Body of pancreas (tissue), 4 donors: ENCODE measurements at regions not wholly inside any gene's neighbourhood (a gene's known extent, or its start where the extent isn't known, plus 50 kb on each side); places are given as distances from the start of the nearest gene placed in this dataset.

ENCODE experiments used
- ATAC-seq: fragments of 150-250 bp; one replicate; pipeline ENCODE4 v1.9.1; 2016
- DNase-seq, 4 donors: peaks; one replicate each; pipeline ENCODE4 v3.0.0-alpha.2; 2019
- H3K27ac ChIP-seq, 4 donors: fragments of 200-600 bp; sonication (generic); 1 replicate in 3 of 4; 2 replicates in 1 of 4; pipeline versions ENCODE4 v1.5.1 to v1.6.1; 2016 to 2019; ENCODE audit warnings: mild to moderate bottlenecking in 1 of 4, mixed read lengths in 1 of 4, moderate library complexity in 1 of 4
- H3K27me3 ChIP-seq, 2 donors: fragments of 200-600 bp; sonication (generic); one replicate each; pipeline ENCODE4 v1.6.0; 2016; ENCODE audit warnings: mild to moderate bottlenecking in 1 of 2
- H3K36me3 ChIP-seq, 2 donors: fragments of 200-600 bp; sonication (generic); replicated peaks in 1 of 2; 2 replicates each; pipeline ENCODE4 v1.5.1; 2016; ENCODE audit warnings: low read depth in 2 of 2; ENCODE audit not compliant: insufficient read depth in 1 of 2
- H3K4me1 ChIP-seq: fragments of 200-600 bp; sonication (generic); one replicate; pipeline ENCODE4 v1.6.0; 2016
- H3K4me3 ChIP-seq, 2 donors: fragments of 200-600 bp; sonication (generic); 1 replicate in 1 of 2; 2 replicates in 1 of 2; pipeline ENCODE4 v1.5.1; 2016 to 2019
- H3K9me3 ChIP-seq, 3 donors: fragments of 200-600 bp; sonication (generic); 1 replicate in 2 of 3; 2 replicates in 1 of 3; pipeline ENCODE4 v1.5.1; 2016
- CTCF ChIP-seq, 7 experiments: fragments of 450-650 bp in 4 of 7; fragments of 200-600 bp in 3 of 7; sonication (generic) in 3 of 7; IDR thresholded peaks; one replicate each; pipeline ENCODE4 v1.5.1; 2016 to 2019; ENCODE audit warnings: antibody characterized with exemption in 7 of 7
- POLR2A ChIP-seq, 3 donors: fragments of 450-650 bp; IDR thresholded peaks; one replicate each; pipeline ENCODE4 v1.6.1; 2016; ENCODE audit warnings: antibody characterized with exemption in 3 of 3, mild to moderate bottlenecking in 2 of 3
- WGBS, 2 donors: methylation state at CpG; one replicate each; pipeline ENCODE4 v1.1.5; 2017; 5-methylcytosine and 5-hydroxymethylcytosine counted together
- intact Hi-C: fragments of 100-400 bp; cut with DNase I; formaldehyde crosslinking; loops from one replicate; pipeline ENCODE4 v1.15.1; 2023

GRCh38 chr20:62535964-62536363, 60.2 kb upstream of the GATA5 start:
- Histone ChIP-seq H3K27ac (no peak overlapping the region), H3K9me3 (no peaks in the 10 kb centered on the region), H3K36me3 (no peaks in the 10 kb centered on the region), H3K27me3 (peaks cover 0 to 11% of the 10 kb centered on the region in 2 donors), H3K4me3 (no peak overlapping the region), H3K4me1 (no peaks in the 10 kb centered on the region)
- DNase-seq (no peak), ATAC-seq (no peak)
- 66% methylated on average over 12 of the region's 12 CpGs; no CpG with 5 or more reads in 1 of the 2 donors for WGBS, 2 donors
- intact Hi-C loops: no loop called here
- TF ChIP-seq CTCF (IDR thresholded peaks at IDR 0.05): no peak
- TF ChIP-seq POLR2A (IDR thresholded peaks at IDR 0.05): no peak

DNA sequence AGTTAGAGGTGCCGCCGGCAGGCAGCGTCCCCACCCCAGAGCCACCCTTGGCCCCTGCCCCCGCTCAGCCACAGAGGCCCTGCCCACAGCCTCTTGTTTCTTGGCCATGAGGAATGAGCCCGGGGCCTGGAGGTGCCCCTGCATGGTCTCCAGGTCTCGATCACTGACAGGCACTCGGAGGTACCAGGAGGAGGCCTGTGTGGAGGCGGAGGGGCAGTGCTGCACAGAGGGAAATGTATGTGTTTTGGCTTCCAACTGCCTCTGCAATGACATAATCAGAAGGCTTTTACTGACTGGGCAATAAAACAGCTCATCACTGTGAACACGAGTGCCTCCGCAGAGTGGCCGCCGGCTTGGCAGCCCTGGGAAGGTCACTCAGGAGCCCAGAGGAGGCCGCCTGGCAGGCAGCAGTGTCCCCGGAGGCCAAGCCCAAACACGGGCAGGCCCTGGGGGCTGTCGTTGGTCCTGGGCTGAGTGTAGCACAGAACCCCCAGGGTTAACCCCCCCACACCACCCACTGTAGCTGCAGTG, 61.1 kb upstream of the GATA5 start:
- intact Hi-C loops: no loop called here
- H3K4me1 ChIP-seq: no peaks in the 10 kb centered on the region
- no peaks in the 10 kb centered on the region for H3K9me3 ChIP-seq
- no peak for ATAC-seq
- H3K4me3 ChIP-seq: no peak overlapping the region
- no peak for TF ChIP-seq CTCF (IDR thresholded peaks at IDR 0.05)
- no peak for TF ChIP-seq POLR2A (IDR thresholded peaks at IDR 0.05)
- DNase-seq: no peak
- H3K36me3 ChIP-seq: no peaks in the 10 kb centered on the region
- WGBS, 2 donors: 64% methylated on average over 16 of the region's 16 CpGs; no CpG with 5 or more reads in 1 of the 2 donors
- peaks cover 0 to 10% of the 10 kb centered on the region in 2 donors for H3K27me3 ChIP-seq
- H3K27ac ChIP-seq: no peak overlapping the region

DNA sequence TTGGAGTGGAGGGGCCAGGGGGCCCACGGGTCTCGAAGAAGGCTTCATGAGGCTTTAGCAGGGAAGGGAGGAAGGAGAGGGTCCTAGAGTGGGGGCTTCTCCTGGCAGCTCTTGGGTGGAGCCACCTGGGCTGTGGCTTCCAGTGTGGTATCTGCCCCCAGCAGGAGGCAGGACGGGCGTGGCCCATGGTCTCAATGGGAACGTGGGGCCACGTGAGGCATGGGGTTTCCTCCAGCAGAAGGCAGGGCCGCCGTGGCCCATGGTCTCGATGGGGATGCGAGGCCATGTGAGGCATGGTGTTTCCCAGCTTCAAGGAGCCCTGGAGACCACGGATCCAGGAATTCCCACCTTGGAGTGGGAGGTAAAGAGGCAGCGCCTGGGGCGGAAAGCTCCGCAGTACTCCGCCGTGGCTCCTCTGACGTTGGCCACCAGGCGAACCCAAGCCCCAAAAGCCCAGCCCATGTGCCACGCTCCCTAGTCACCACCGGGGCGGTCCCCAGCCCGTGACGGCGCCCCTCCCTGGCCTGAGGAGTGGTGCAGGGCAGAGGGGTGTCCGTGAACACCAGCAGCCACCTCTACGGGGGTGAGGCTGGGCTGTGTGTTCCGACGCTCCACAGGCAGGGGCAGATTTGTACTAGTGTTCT, 62.0 kb upstream of the GATA5 start:
- Histone ChIP-seq H3K4me3 (no peak overlapping the region), H3K9me3 (no peaks in the 10 kb centered on the region), H3K27ac (no peak overlapping the region), H3K27me3 (peaks cover 0 to 1% of the 10 kb centered on the region in 2 donors), H3K4me1 (no peaks in the 10 kb centered on the region), H3K36me3 (no peaks in the 10 kb centered on the region)
- no peak for ATAC-seq
- no peak for DNase-seq
- intact Hi-C loops: no loop called here
- TF ChIP-seq CTCF (IDR thresholded peaks at IDR 0.05): no peak
- 63 to 65% methylated on average over 4 to 26 of the region's 28 CpGs for WGBS, 2 donors

DNA sequence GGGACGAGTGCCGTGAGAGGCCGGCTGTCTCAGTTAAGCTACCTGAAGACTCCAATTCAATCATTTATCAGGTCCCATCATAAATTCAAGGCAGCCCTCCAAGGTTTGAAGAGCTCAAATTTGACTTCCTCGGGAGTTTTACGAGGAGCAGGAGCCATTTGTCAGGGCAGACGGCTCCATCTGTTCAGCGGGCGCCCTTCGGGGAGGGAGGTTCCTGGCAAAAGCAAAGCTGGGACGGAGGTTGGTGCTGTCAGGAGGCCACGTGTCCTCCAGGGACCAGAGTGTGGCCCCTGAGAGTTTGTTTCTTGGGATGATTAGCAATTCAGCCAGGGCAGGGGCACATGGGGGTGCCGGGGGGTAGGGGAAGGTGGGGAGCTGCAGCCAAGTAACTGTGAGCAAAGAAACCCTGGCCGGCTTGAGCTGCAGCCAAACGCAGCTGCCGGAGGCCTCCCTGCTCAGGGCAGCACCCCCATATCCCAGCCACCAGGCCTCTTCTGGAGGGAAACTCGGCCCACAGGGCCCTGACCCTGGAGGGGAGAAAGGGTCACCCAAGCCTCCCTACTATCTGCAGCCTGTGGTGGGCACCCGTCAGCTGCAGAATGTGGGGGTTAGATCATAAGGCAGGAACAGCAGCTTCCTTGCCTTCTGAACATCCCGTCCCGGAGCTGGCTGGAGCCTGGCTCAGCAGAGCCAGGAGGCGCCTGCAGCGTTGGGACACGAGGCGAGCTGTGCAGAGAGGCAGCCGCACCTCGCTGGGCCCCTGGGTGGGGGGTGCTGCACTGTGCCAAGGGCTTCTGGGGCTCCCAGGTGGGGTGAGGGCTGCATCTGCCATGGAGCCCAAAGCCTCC, 63.6 kb upstream of the GATA5 start:
- DNase-seq (no peak), ATAC-seq (no peak)
- no peak overlapping the region for H3K27ac ChIP-seq
- WGBS, 2 donors: 36 to 40% methylated on average over 14 to 25 of the region's 25 CpGs
- H3K36me3 ChIP-seq: no peaks in the 10 kb centered on the region
- no peaks in the 10 kb centered on the region for H3K4me1 ChIP-seq
- no peak for TF ChIP-seq CTCF (IDR thresholded peaks at IDR 0.05)
- no peak for TF ChIP-seq POLR2A (IDR thresholded peaks at IDR 0.05)
- no peaks in the 10 kb centered on the region for H3K9me3 ChIP-seq
- no peaks in the 10 kb centered on the region for H3K27me3 ChIP-seq
- H3K4me3 ChIP-seq: no peak overlapping the region
- intact Hi-C loops: no loop called here
